GM12875 (cell line): ENCODE measurements at regions not wholly inside any gene's neighbourhood (a gene's known extent, or its start where the extent isn't known, plus 50 kb on each side); places are given as distances from the start of the nearest gene placed in this dataset.

Source experiments
- H3K4me3 ChIP-seq: one replicate; pipeline ENCODE4 v1.5.1; 2011; ENCODE audit warnings: low read depth, low read length, control low read depth
- CTCF ChIP-seq: IDR thresholded peaks from 2 replicates; pipeline ENCODE4 v1.5.1; 2011; ENCODE audit warnings: low read depth, mild to moderate bottlenecking, control low read depth, inconsistent platforms, low read length, moderate library complexity, borderline replicate concordance; ENCODE audit not compliant: insufficient read depth

- no peak overlapping the region for H3K4me3 ChIP-seq
- no peak for TF ChIP-seq CTCF
Measured at GRCh38 chr16:9495824-9496223, 404.4 kb downstream of the HAPSTR1 start.

- H3K4me3 ChIP-seq, result no peak overlapping the region
- TF ChIP-seq CTCF, result no peak
Measured at GRCh38 chr16:9497750-9498149, 406.3 kb downstream of the HAPSTR1 start.

- no peak for TF ChIP-seq CTCF
Measured at GRCh38 chr16:9499941-9500593, 408.6 kb downstream of the HAPSTR1 start.

GRCh38 chr16:9500872-9501271, 409.4 kb downstream of the HAPSTR1 start:
- no peak overlapping the region for H3K4me3 ChIP-seq
- TF ChIP-seq CTCF, result no peak

More at GRCh38 chr16:9499941-9500593, 408.6 kb downstream of the HAPSTR1 start:
- H3K4me3 ChIP-seq, result no peak overlapping the region

GRCh38 chr16:9503251-9503984, 412.0 kb downstream of the HAPSTR1 start:
- no peak for TF ChIP-seq CTCF
- no peak overlapping the region for H3K4me3 ChIP-seq

- no peak for TF ChIP-seq CTCF
- no peak overlapping the region for H3K4me3 ChIP-seq
Measured at GRCh38 chr16:9508328-9508936, 417.0 kb downstream of the HAPSTR1 start.

- TF ChIP-seq CTCF, result no peak
- no peak overlapping the region for H3K4me3 ChIP-seq
Measured at GRCh38 chr16:9509663-9510062, 418.2 kb downstream of the HAPSTR1 start.
